K562 (cell line): ENCODE measurements at regions not wholly inside any gene's neighbourhood (a gene's known extent, or its start where the extent isn't known, plus 50 kb on each side); places are given as distances from the start of the nearest gene placed in this dataset.

Experiments
- CBX2 ChIP-seq: fragments of 200-600 bp; sonication (generic); IDR thresholded peaks from one replicate; pipeline ENCODE4 v1.6.1; 2012; ENCODE audit warnings: mild to moderate bottlenecking, low read length, inconsistent platforms; ENCODE audit not compliant: insufficient read depth, poor library complexity, severe bottlenecking
- HCFC1 ChIP-seq: IDR thresholded peaks from 2 replicates; pipeline ENCODE4 v1.6.1; 2012; ENCODE audit warnings: low read depth, low read length, improper control_type of control experiment

DNA sequence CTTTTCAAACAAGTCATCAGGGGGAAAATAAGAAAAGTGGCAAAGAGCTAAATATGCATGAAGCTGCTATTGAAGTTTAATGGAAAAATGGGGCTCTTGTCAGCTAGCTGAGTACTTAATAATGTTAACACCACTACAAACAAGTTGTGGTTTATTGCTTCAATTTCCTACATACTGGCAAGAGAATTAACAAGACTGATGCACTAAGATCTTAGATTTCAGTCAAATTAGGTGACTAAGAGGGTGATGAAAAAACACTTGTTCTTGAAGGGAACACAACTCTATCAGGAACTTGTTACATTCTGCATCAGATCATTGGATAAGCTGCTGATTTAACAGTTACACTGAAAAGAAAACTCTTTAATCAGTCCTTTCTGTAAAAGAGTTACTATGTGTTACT is 234.6 kb upstream of the AFF2 start:
- TF ChIP-seq HCFC1 (no peak), CBX2 (no peak)
